Stimulated activated naive CD8-positive, alpha-beta T cell treated with anti-CD3 and anti-CD28 coated beads, Interleukin-15, Interleukin-2, amounts not matched to agents 100 U/mL and 50 U/mL, for 24 hours (primary cell): ENCODE measurements at regions not wholly inside any gene's neighbourhood (a gene's known extent, or its start where the extent isn't known, plus 50 kb on each side); places are given as distances from the start of the nearest gene placed in this dataset.

Source experiments
- ATAC-seq: fragments of 150-1000 bp; cut with Tn5 transposase; one replicate; pipeline ENCODE4 v1.10.0; 2021
- DNase-seq: peaks from one replicate; pipeline ENCODE4 v3.0.0; 2021

- DNase-seq: no peak
- no peak for ATAC-seq
These were observed 435.9 kb upstream of the AUTS2 start for GRCh38 chr7:69162326-69162725.

- no peak for ATAC-seq
- DNase-seq: no peak
These were observed 435.2 kb upstream of the AUTS2 start for GRCh38 chr7:69162931-69163670.

GRCh38 chr7:69166979-69167516 lies 431.2 kb upstream of the AUTS2 start:
- no peak for DNase-seq
- no peak for ATAC-seq

- DNase-seq (no peak), ATAC-seq (no peak)
These were observed 428.9 kb upstream of the AUTS2 start for GRCh38 chr7:69169386-69169785.

GRCh38 chr7:69172357-69173077 lies 425.8 kb upstream of the AUTS2 start:
- DNase-seq: no peak
- no peak for ATAC-seq

GRCh38 chr7:69173341-69173740 lies 424.9 kb upstream of the AUTS2 start:
- DNase-seq: no peak
- ATAC-seq: no peak

GRCh38 chr7:69173846-69174245 lies 424.4 kb upstream of the AUTS2 start:
- DNase-seq: no peak

GRCh38 chr7:69176841-69177240 lies 421.4 kb upstream of the AUTS2 start:
- ATAC-seq (no peak), DNase-seq (no peak)

More at GRCh38 chr7:69173846-69174245, 424.4 kb upstream of the AUTS2 start:
- no peak for ATAC-seq

GRCh38 chr7:69177461-69177861 lies 420.8 kb upstream of the AUTS2 start:
- DNase-seq (no peak), ATAC-seq (no peak)

GRCh38 chr7:69177941-69178494 lies 420.3 kb upstream of the AUTS2 start:
- ATAC-seq (no peak), DNase-seq (no peak)

GRCh38 chr7:69180662-69181061 lies 417.6 kb upstream of the AUTS2 start:
- DNase-seq: no peak
- ATAC-seq: no peak

GRCh38 chr7:69182596-69183467 lies 415.4 kb upstream of the AUTS2 start:
- no peak for ATAC-seq
- no peak for DNase-seq

- DNase-seq (no peak), ATAC-seq (no peak)
These were observed 413.9 kb upstream of the AUTS2 start for GRCh38 chr7:69184339-69184738.

GRCh38 chr7:69185170-69185569 lies 413.1 kb upstream of the AUTS2 start:
- no peak for DNase-seq
- no peak for ATAC-seq

- DNase-seq: no peak
- no peak for ATAC-seq
These were observed 411.3 kb upstream of the AUTS2 start for GRCh38 chr7:69186974-69187373.

- ATAC-seq: no peak
- DNase-seq: no peak
These were observed 410.4 kb upstream of the AUTS2 start for GRCh38 chr7:69187824-69188333.

GRCh38 chr7:69189406-69189805 lies 408.9 kb upstream of the AUTS2 start:
- DNase-seq: no peak
- no peak for ATAC-seq

GRCh38 chr7:69190025-69190424 lies 408.2 kb upstream of the AUTS2 start:
- DNase-seq (no peak), ATAC-seq (no peak)

- ATAC-seq (no peak), DNase-seq (no peak)
These were observed 407.5 kb upstream of the AUTS2 start for GRCh38 chr7:69190763-69191162.

GRCh38 chr7:69192134-69192533 lies 406.1 kb upstream of the AUTS2 start:
- ATAC-seq (no peak), DNase-seq (no peak)

GRCh38 chr7:69193061-69193460 lies 405.2 kb upstream of the AUTS2 start:
- no peak for DNase-seq
- no peak for ATAC-seq

- ATAC-seq: no peak
- no peak for DNase-seq
These were observed 401.7 kb upstream of the AUTS2 start for GRCh38 chr7:69196593-69196992.
